Hepatocyte (in vitro differentiated cells): ENCODE measurements at regions not wholly inside any gene's neighbourhood (a gene's known extent, or its start where the extent isn't known, plus 50 kb on each side); places are given as distances from the start of the nearest gene placed in this dataset.

ENCODE experiments used
- DNase-seq: peaks from one replicate; pipeline ENCODE4 v3.0.0-alpha.2; 2016; ENCODE audit warnings: low spot score
- H2AFZ ChIP-seq: fragments of 200-600 bp; sonication (generic); 2 replicates; pipeline ENCODE4 v1.6.0; 2016; ENCODE audit warnings: antibody characterized with exemption, mild to moderate bottlenecking
- H3K27ac ChIP-seq: fragments of 200-600 bp; sonication (generic); 2 replicates; pipeline ENCODE4 v1.5.1; 2016; ENCODE audit warnings: mild to moderate bottlenecking
- H3K27me3 ChIP-seq: fragments of 200-600 bp; sonication (generic); 2 replicates; pipeline ENCODE4 v1.6.1; 2016
- H3K36me3 ChIP-seq: fragments of 200-600 bp; sonication (generic); replicated peaks from 2 replicates; pipeline ENCODE4 v1.5.1; 2016; ENCODE audit warnings: low read depth; ENCODE audit not compliant: insufficient read depth
- H3K4me1 ChIP-seq: fragments of 200-600 bp; sonication (generic); 2 replicates; pipeline ENCODE4 v1.5.1; 2016; ENCODE audit warnings: mild to moderate bottlenecking, moderate library complexity; ENCODE audit not compliant: insufficient read depth
- H3K4me2 ChIP-seq: fragments of 200-600 bp; sonication (generic); 2 replicates; pipeline ENCODE4 v1.6.0; 2016
- H3K4me3 ChIP-seq: fragments of 200-600 bp; sonication (generic); 2 replicates; pipeline ENCODE4 v1.5.1; 2016; ENCODE audit warnings: mild to moderate bottlenecking
- H3K79me2 ChIP-seq: fragments of 200-600 bp; sonication (generic); 2 replicates; pipeline ENCODE4 v1.6.0; 2017; ENCODE audit warnings: mild to moderate bottlenecking
- H3K9me2 ChIP-seq: fragments of 200-600 bp; sonication (generic); replicated peaks from 2 replicates; pipeline ENCODE4 v1.6.0; 2017; ENCODE audit warnings: mild to moderate bottlenecking; ENCODE audit not compliant: insufficient read depth
- H3K9me3 ChIP-seq: fragments of 200-600 bp; sonication (generic); 2 replicates; pipeline ENCODE4 v1.5.1; 2016; ENCODE audit warnings: low read depth, mild to moderate bottlenecking
- H4K20me1 ChIP-seq: fragments of 200-600 bp; sonication (generic); 2 replicates; pipeline ENCODE4 v1.6.0; 2016; ENCODE audit warnings: mild to moderate bottlenecking; ENCODE audit not compliant: insufficient read depth, poor library complexity, severe bottlenecking
- CTCF ChIP-seq: fragments of 200-600 bp; sonication (generic); IDR thresholded peaks from 2 replicates; pipeline ENCODE4 v1.5.1; 2016; ENCODE audit warnings: antibody characterized with exemption, mild to moderate bottlenecking; ENCODE audit not compliant: poor library complexity
- EZH2 ChIP-seq: fragments of 200-600 bp; sonication (generic); IDR thresholded peaks from 2 replicates; pipeline ENCODE4 v1.6.1; 2016; ENCODE audit warnings: antibody characterized with exemption, mild to moderate bottlenecking, borderline replicate concordance
- EZH2phosphoT487 ChIP-seq: fragments of 200-600 bp; sonication (generic); IDR thresholded peaks from one replicate; pipeline ENCODE4 v1.6.1; 2018; ENCODE audit warnings: antibody characterized with exemption, mild to moderate bottlenecking, low read depth, moderate library complexity; ENCODE audit not compliant: unreplicated experiment, severe bottlenecking
- WGBS: methylation state at CpG from one replicate; pipeline ENCODE4 v1.1.6; 2016; ENCODE audit warnings: low lambda C conversion rate; ENCODE audit errors: missing lambda C conversion rate; 5-methylcytosine and 5-hydroxymethylcytosine counted together

- no peak for DNase-seq
- Histone ChIP-seq H3K36me3 (no peaks in the 10 kb centered on the region), H3K9me2 (no peaks in the 10 kb centered on the region), H3K4me2 (no peak overlapping the region), H3K4me3 (no peak overlapping the region), H4K20me1 (no peaks in the 10 kb centered on the region), H3K27ac (no peak overlapping the region), H3K27me3 (no peaks in the 10 kb centered on the region), H3K9me3 (no peaks in the 10 kb centered on the region), H3K4me1 (peaks cover 11% of the 10 kb centered on the region), H2AFZ (no peak overlapping the region), H3K79me2 (no peaks in the 10 kb centered on the region)
- TF ChIP-seq EZH2phosphoT487, result no peak
- TF ChIP-seq EZH2, result no peak
- TF ChIP-seq CTCF, result no peak
- WGBS, result 89% methylated on average over 3 of the region's 3 CpGs
These were observed 483.4 kb downstream of the SIPA1L2 start for GRCh38 chr1:232146514-232146913.

- Histone ChIP-seq H3K27me3 (no peaks in the 10 kb centered on the region), H3K9me2 (no peaks in the 10 kb centered on the region), H3K27ac (no peak overlapping the region), H3K9me3 (no peaks in the 10 kb centered on the region), H4K20me1 (no peaks in the 10 kb centered on the region), H2AFZ (no peak overlapping the region), H3K4me1 (peaks cover 11% of the 10 kb centered on the region), H3K79me2 (no peaks in the 10 kb centered on the region), H3K36me3 (no peaks in the 10 kb centered on the region), H3K4me2 (no peak overlapping the region), H3K4me3 (no peak overlapping the region)
- TF ChIP-seq EZH2phosphoT487, result no peak
- TF ChIP-seq CTCF, result no peak
- TF ChIP-seq EZH2, result no peak
- no peak for DNase-seq
- WGBS, result 85% methylated on average over 2 of the region's 2 CpGs
These were observed 484.2 kb downstream of the SIPA1L2 start for GRCh38 chr1:232145768-232146167.

DNA sequence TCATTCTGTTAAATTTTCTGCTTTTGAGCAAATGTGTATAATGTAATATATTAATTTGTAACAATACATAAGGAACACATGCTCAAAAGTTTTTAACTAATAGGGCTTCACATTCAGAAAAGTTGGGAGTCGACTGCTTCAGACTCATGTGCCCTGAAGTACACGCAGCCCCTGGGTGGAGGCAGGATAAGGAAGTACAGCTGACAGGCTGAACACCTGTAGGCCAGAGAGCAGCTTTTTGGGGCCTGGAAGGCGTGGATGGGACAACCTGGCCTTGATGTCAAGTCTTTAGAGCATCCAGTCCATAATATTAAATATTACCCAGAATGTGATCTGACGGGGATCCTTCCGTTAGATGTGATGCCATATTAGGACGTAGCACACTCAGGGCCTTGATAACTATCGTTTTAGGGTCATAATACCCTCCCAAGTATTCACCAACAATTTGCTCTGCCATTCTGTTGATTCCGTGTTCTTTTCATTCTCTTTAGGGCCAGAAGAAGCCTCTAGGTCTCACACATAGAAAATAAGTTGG, 485.2 kb downstream of the SIPA1L2 start:
- Histone ChIP-seq H3K79me2 (no peaks in the 10 kb centered on the region), H3K4me1 (peaks cover 11% of the 10 kb centered on the region), H3K9me3 (no peaks in the 10 kb centered on the region), H3K36me3 (no peaks in the 10 kb centered on the region), H3K27ac (no peak overlapping the region), H2AFZ (no peak overlapping the region), H3K4me3 (no peak overlapping the region), H3K27me3 (no peaks in the 10 kb centered on the region), H4K20me1 (no peaks in the 10 kb centered on the region), H3K9me2 (no peaks in the 10 kb centered on the region), H3K4me2 (no peak overlapping the region)
- TF ChIP-seq CTCF, result no peak
- TF ChIP-seq EZH2phosphoT487, result no peak
- TF ChIP-seq EZH2, result no peak
- no peak for DNase-seq
- 98% methylated on average over 8 of the region's 8 CpGs for WGBS
